LoVo (cell line): ENCODE measurements at regions not wholly inside any gene's neighbourhood (a gene's known extent, or its start where the extent isn't known, plus 50 kb on each side); places are given as distances from the start of the nearest gene placed in this dataset.

Experiments used
- DNase-seq: peaks from one replicate; pipeline ENCODE4 v3.0.0-alpha.2; 2016; ENCODE audit warnings: low spot score

- peak; percentile 44 for DNase-seq
Observed at GRCh38 chr12:132393991-132394949, 64.9 kb upstream of the GALNT9 start.

DNA sequence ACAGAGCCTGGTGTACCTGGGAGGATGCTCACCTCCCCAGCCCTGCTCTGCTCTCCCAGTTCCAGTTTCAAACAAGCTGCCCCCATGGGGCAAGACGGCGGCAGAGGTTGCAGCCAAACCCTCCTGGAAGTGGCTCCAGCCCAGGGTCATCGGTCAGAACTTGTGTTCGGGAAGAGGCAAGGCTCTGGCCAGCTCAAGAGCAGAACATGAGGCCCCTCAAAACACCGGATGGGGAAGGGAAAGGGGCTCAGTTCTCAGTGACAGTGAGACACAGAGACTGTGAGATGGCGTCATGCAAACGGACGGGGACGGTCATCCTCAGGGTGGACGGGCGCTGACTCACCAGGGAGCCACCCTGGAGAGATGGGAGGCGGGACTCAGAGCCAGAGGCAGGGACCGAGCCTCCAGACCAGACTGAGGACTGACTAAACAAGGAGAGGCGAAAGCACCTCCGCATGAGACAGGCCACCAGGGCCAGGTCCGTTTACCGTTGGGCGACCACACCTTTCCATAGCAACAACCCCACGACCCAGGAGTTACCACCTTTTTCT lies 63.9 kb upstream of the GALNT9 start:
- peak; percentile 52 for DNase-seq

- DNase-seq: no peak
Observed at GRCh38 chr12:132392389-132393244, 63.2 kb upstream of the GALNT9 start.

- DNase-seq: no peak
Observed at GRCh38 chr12:132391326-132392041, 62.1 kb upstream of the GALNT9 start.

DNA sequence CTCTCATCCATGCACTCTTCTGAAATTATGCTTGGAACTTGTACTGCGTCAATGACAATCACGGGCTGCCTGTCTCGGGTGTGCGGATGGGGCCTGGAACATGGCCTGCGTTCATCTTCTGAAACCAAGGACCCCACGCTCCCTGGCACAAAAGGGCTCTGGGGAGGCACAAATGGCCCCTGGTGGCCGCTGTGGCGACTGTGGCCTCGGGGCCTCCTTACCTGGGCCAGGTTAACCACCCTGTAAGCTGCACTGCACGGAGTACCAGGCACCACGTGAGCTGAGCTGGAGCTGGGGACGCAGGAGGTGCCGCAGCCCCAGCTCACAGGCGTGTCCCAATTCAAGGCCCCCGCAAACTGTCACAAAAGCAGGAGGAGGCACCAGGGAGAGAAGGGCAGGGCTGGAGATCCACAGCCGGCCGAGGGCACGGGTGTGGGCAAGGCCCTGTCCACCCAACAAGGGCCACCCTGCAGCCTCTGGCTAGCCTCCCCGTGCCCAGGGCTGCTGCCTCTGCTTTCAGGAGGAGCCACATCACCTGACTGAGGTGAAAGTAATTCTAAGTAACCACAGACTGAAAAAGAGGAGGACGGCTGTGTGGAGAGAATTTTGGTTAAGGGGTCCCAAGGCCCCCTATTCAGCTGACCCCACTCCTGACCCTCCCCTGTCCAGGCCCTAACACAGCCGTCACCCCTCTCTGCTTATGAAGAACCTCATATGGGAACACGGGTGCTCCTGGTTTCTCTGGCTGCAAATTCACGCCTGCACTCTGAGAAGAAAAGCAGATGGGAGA lies 61.1 kb upstream of the GALNT9 start:
- DNase-seq: no peak

- no peak for DNase-seq
Observed at GRCh38 chr12:132389526-132390286, 60.3 kb upstream of the GALNT9 start.

DNA sequence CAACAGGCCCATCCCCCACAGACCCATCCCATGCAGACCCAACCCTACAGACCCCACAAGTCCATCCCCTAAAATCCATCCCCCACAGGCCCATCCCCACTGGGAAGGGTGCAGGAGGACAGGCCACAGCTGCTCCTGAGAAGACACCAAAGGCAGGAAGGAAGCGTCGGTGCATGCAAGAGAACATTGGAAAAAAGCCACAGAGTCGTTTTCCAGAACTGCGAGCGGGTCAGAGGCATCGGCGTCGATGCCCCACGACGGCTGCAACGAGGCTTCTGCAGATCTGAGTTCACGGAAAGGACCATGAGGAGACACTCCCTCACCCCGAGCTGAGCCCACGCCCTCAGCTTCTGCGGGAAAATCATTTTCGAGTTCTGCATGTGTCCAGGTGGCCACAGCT lies 59.6 kb upstream of the GALNT9 start:
- no peak for DNase-seq

DNA sequence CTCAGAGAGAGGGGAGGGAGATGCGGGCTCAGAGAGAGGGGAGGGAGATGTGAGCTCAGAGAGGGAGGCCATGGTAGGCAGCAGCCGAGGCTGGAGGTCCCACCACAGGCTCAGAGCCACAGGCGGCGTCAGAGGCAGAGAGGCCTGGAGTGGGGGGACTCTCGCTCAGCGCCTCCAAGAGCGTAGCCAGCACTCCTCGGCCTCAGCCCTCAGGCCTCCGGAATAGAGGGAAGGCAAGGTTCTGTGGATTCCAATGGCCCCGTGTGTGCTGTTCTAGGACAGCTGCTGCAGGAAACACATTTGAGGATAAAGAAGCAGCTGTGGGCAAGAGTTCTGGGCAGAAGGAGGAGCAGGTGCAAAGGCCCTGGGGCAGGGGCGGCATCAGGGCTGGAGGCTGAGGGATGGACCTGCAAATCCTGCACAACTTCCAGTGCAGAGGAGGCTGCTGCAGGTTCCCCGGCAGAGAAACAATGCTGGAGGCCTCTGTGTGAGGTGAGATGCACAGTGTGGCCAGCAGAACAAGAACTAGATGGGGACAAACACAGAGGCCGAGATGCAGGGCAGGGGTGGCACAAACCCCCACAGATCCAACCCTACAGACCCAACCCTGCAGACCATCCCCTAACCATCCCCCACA lies 59.1 kb upstream of the GALNT9 start:
- DNase-seq: no peak

DNA sequence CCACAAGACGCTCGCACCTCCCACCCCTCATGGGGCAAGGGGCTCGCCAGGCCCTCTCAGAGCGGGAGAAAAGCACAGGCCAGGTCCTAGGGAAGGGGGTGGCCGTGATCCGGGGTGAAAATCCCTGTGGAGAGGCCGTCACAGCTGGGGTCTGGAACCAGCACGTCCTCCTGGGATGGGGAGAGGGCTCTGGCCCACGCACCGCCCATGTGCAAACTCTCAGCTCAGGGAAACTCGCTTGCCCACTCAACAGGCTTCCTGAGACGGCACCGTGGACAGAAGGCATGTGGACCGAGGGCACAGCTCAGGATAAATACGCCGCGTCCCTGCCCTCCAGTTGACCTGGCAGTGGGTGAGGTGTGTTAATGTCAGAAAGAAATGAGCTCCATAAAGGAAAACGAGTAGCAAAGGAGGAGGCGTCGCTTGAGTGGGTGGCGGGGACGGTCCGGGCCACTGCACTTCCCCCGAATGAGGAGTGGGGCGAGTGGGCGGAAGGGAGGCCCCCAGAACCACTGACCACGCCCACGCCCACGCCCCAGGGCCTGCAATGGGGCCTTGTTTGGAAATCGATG lies 57.6 kb upstream of the GALNT9 start:
- DNase-seq: no peak

- no peak for DNase-seq
Observed at GRCh38 chr12:132385923-132386751, 56.7 kb upstream of the GALNT9 start.

DNA sequence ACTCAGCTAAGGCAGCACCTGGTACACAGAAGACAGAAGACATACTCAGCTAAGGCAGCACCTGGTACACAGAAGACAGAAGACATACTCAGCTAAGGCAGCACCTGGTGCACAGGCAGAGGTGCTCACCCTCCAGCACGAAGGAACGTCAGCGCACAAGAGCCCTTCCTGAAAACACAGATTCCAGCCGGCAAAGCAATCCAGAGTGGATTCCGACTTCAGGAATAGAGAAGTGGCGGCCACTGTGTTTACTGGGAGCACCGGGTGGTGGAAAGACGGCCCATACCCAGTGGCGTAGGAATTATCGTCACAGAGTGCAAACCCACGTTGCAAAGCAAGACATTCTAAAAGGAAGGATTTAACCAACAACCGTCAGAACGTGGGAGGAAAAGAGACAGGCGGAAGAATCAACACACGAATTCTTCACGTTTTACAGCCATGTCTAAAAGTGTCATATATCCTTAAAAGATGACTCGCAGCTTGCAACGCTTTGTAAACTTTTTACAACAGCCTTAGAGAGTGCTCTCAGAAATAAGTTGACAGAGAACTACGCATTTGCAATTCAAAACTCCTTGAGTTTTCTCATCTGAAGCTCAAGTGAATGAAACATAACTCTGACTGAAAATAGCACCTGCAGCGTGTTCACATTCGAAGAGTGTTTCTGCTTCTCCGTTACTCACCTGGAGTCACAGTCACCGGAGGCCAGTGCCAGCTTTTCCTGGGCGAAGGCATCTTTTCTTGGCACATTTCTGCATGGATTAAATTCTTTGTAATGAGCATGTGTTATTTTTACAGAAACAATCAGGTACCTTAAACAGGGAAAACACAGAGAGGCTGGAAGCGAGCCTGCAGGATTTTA lies 55.8 kb upstream of the GALNT9 start:
- DNase-seq: no peak

DNA sequence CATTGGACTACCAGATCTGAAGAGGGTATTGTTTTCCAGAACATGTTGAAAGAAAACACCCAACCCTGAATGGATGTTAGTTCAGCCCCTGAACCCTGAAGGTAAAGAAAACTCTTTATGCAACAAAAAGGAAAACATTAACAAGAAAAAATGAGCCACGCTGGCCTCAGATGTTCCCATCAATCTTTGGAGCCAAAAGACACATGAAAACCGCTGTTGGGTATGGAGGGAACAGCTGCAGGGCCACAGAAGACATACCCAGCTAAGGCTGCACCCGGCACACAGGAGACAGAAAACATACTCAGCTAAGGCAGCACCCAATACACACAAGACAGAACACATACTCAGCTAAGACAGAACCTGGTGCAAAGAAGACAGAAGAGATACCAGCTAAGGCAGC lies 51.3 kb upstream of the GALNT9 start:
- no peak for DNase-seq

DNA sequence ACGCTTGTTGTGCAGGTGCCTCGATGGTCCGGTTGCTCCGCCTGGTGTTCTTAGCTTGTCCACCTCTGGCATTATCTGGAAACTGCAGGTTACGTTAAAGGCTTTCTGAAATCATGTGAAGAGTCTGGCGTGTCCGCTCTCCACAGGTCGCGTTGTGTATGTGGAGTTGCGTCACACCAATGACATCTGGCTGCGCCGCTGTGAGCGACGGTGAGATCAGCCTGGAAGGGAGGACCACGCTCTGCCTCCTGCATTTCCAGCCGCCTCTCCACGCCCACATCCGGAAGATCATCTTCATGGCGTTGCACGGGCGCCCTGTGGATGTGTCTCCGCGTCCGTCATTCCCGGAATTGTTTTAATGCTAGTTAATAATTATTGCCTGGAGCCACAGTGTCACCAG lies 50.6 kb upstream of the GALNT9 start:
- no peak for DNase-seq

DNA sequence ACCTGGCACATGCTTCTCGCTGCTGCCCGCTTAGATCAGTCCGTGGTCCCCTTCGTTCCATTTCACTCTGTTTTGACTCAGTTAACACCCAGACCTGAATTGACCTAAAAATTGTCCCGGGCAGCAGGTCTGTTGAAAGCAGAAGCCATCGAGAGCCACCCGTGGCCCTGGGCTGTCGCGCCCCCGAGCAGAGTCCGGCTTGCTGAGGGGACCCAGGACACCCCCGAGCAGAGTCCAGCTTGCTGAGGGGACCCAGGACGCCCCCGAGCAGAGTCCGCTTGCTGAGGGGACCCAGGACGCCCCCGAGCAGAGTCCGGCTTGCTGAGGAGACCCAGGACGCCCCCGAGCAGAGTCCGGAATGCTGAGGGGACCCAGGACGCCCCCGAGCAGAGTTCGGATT lies 50.2 kb upstream of the GALNT9 start:
- DNase-seq: no peak
